K562 (cell line): ENCODE measurements at regions not wholly inside any gene's neighbourhood (a gene's known extent, or its start where the extent isn't known, plus 50 kb on each side); places are given as distances from the start of the nearest gene placed in this dataset.

ENCODE experiments used
- ATAC-seq: fragments of 200-7000 bp; cut with Tn5 transposase; 3 replicates; pipeline ENCODE4 v1.9.1; 2020; ENCODE audit warnings: moderate library complexity
- BruUV-seq: library from RNA; stranded (reverse); fragments of 400-500 nt; replicated peaks from 2 replicates; lab custom pipeline; 2021; lab: Mats Ljungman, UMichigan
- CTCF ChIA-PET: fragments of 300-600 bp; formaldehyde crosslinking; extraction: SDS; loops from one replicate; lab custom pipeline; 2021; ENCODE audit warnings: low intra/inter-chr PET ratio; lab: Yijun Ruan, JAX
- POLR2A ChIA-PET: fragments of 300-600, 350-650 bp; sonication (Branson Sonifier 250); formaldehyde crosslinking; extraction: SDS; loops from one replicate; lab custom pipeline; 2021; ENCODE audit warnings: antibody characterized with exemption, inconsistent platforms; lab: Yijun Ruan, JAX
- DNase-seq, 4 experiments: peaks; one replicate each; pipeline versions ENCODE4 v3.0.0 to v3.0.0-alpha.2; 2011 to 2018; ENCODE audit warnings: low spot score in 3 of 4, mixed read lengths in 3 of 4; ENCODE audit errors: extremely low read depth in 1 of 4
- FAIRE-seq: peaks from 2 replicates; lab custom pipeline; 2011; peaks lifted over from hg19 to GRCh38; lab: Jason Lieb, UNC
- H2AFZ ChIP-seq: 2 replicates; pipeline ENCODE4 v1.6.0; 2011; ENCODE audit warnings: low read depth, low read length, control low read depth, inconsistent platforms
- H3K27ac ChIP-seq: fragments of 200-600 bp; 3 replicates; pipeline ENCODE4 v1.8.0; 2011; ENCODE audit warnings: low read depth, mild to moderate bottlenecking, control low read depth, inconsistent platforms, low read length, moderate library complexity, mixed read lengths; ENCODE audit errors: extremely low read depth
- H3K27me3 ChIP-seq, 2 experiments: fragments of 300-600 bp in 1 of 2; 2 replicates in 1 of 2; 3 replicates in 1 of 2; pipeline versions ENCODE4 v1.6.0 to v1.8.0; 2011; ENCODE audit warnings: inconsistent platforms in 2 of 2, low read length in 2 of 2, mild to moderate bottlenecking in 1 of 2, mixed read lengths in 1 of 2, moderate library complexity in 1 of 2; ENCODE audit not compliant: control insufficient read depth in 2 of 2, insufficient read depth in 2 of 2
- H3K36me3 ChIP-seq: fragments of 300-600 bp; 3 replicates; pipeline ENCODE4 v1.8.0; 2011; ENCODE audit warnings: mild to moderate bottlenecking, low read length, inconsistent platforms; ENCODE audit not compliant: control insufficient read depth, insufficient read depth
- H3K4me1 ChIP-seq, 2 experiments: fragments of 200-600 bp in 1 of 2; replicated peaks in 1 of 2; 2 replicates in 1 of 2; 3 replicates in 1 of 2; pipeline versions ENCODE4 v1.5.1 to v1.8.0; 2011; ENCODE audit warnings: inconsistent platforms in 2 of 2, low read length in 2 of 2, mild to moderate bottlenecking in 1 of 2, mixed read lengths in 1 of 2, moderate library complexity in 1 of 2; ENCODE audit not compliant: control insufficient read depth in 2 of 2, insufficient read depth in 2 of 2
- H3K4me2 ChIP-seq: 2 replicates; pipeline ENCODE4 v1.6.1; 2011; ENCODE audit warnings: low read length, control low read depth, inconsistent platforms, mixed read lengths; ENCODE audit not compliant: insufficient read depth
- H3K4me3 ChIP-seq: fragments of 200-600 bp; sonication (generic), shearing (Covaris generic); 2 replicates; pipeline ENCODE4 v1.5.1; 2016; ENCODE audit warnings: control low read depth, inconsistent platforms
- H3K79me2 ChIP-seq: fragments of 200-600 bp; 3 replicates; pipeline ENCODE4 v1.8.0; 2011; ENCODE audit warnings: low read length, inconsistent platforms; ENCODE audit not compliant: control insufficient read depth, insufficient read depth
- H3K9ac ChIP-seq, 2 experiments: 2 replicates each; pipeline versions ENCODE4 v1.6.0 to v1.6.1; 2011; ENCODE audit warnings: low read depth in 2 of 2, low read length in 2 of 2, control low read depth in 1 of 2, inconsistent platforms in 1 of 2, mild to moderate bottlenecking in 1 of 2, mixed read lengths in 1 of 2; ENCODE audit not compliant: insufficient read depth in 1 of 2
- H3K9me1 ChIP-seq: one replicate; pipeline ENCODE4 v1.6.0; 2011; ENCODE audit warnings: inconsistent platforms, mild to moderate bottlenecking, low read length, moderate library complexity; ENCODE audit not compliant: control insufficient read depth, insufficient read depth
- H3K9me3 ChIP-seq: replicated peaks from 2 replicates; pipeline ENCODE4 v1.5.1; 2011; ENCODE audit warnings: low read depth, low read length, inconsistent platforms; ENCODE audit not compliant: control insufficient read depth, insufficient read depth
- H4K20me1 ChIP-seq: replicated peaks from 2 replicates; pipeline ENCODE4 v1.6.1; 2011; ENCODE audit warnings: low read length, inconsistent platforms, mixed read lengths; ENCODE audit not compliant: control insufficient read depth, insufficient read depth
- CEBPB ChIP-seq: fragments of 450-650 bp; IDR thresholded peaks from 2 replicates; pipeline ENCODE4 v1.6.1; 2016; ENCODE audit warnings: missing genetic modification characterization, missing compliant biosample characterization
- CEBPG ChIP-seq, 3 experiments: fragments of 200-800 bp in 1 of 3; sonication (Bioruptor generic) in 1 of 3; sonication (generic) in 1 of 3; formaldehyde crosslinking in 1 of 3; IDR thresholded peaks in 2 of 3; conservative IDR thresholded peaks in 1 of 3; 2 replicates each; pipeline versions ENCODE4 v1.6.1 to v1.8.0; 2016 to 2022; ENCODE audit warnings: missing compliant biosample characterization in 2 of 3, missing genetic modification characterization in 2 of 3, mild to moderate bottlenecking in 1 of 3, missing genetic modification reagents in 1 of 3
- TSC22D4 ChIP-seq: fragments of 450-650 bp; IDR thresholded peaks from 2 replicates; pipeline ENCODE4 v1.6.1; 2016; ENCODE audit warnings: missing genetic modification characterization, missing biosample characterization, control low read depth
- ZNF134 ChIP-seq: fragments of 250-450 bp; sonication (Bioruptor Pico); conservative IDR thresholded peaks from 2 replicates; pipeline ENCODE4 v1.4.0; 2020
- ZNF347 ChIP-seq: fragments of 450-650 bp; formaldehyde crosslinking; IDR thresholded peaks from 2 replicates; pipeline ENCODE4 v1.4.0; 2020; ENCODE audit warnings: low read depth, mild to moderate bottlenecking, moderate library complexity
- WGBS: fragments of 100-300 bp; shearing (Covaris generic); methylation state at CpG from one replicate; pipeline ENCODE4 v1.1.6; 2016; ENCODE audit warnings: low coverage, mixed read lengths; ENCODE audit not compliant: insufficient coverage; ENCODE audit errors: missing lambda C conversion rate; 5-methylcytosine and 5-hydroxymethylcytosine counted together
- in situ Hi-C: fragments of 300-500 bp; cut with MboI; formaldehyde crosslinking; loops from 4 replicates; pipeline ENCODE4 v1.15.0; 2018; ENCODE audit warnings: inconsistent platforms, mixed read lengths
- intact Hi-C: fragments of 100-400 bp; cut with micrococcal nuclease; formaldehyde crosslinking; loops from 2 replicates; pipeline ENCODE4 v1.14.2; 2022

- POLR2A ChIA-PET: no interaction called here
- peak; percentile 39; the same call in 1 of the 2 replicates for TF ChIP-seq CEBPB (tag)
- no peak for TF ChIP-seq TSC22D4
- TF ChIP-seq CEBPG (CRISPR knock-in tag; IDR thresholded peaks at IDR 0.05): no peak
- peak in 1 of 2 experiments; percentile 80; a peak in 2 of 4 replicates for TF ChIP-seq CEBPG (tag; conservative IDR thresholded peaks at IDR 0.05 in 1 of 2, IDR thresholded peaks at IDR 0.05 in 1 of 2)
- DNase-seq (no peak), ATAC-seq (no peak), FAIRE-seq (no peak)
- in situ Hi-C loops (no loop called here), intact Hi-C loops (no loop called here)
- Histone ChIP-seq H3K9me3 (no peaks in the 10 kb centered on the region; the same call in none of the 2 replicates), H2AFZ (no peak overlapping the region), H3K9ac (no peak overlapping the region), H3K4me3 (no peak overlapping the region), H3K79me2 (no peaks in the 10 kb centered on the region), H3K36me3 (no peaks in the 10 kb centered on the region), H3K9me1 (no peaks in the 10 kb centered on the region), H3K4me2 (no peak overlapping the region), H3K27ac (no peak overlapping the region), H3K27me3 (no peaks in the 10 kb centered on the region), H3K4me1 (no peaks in the 10 kb centered on the region), H4K20me1 (no peaks in the 10 kb centered on the region)
- CTCF ChIA-PET: no interaction called here
- 0% methylated on average over 2 of the region's 2 CpGs for WGBS
- no TSS peak for BruUV-seq
Observed at GRCh38 chr4:117412661-117413060, 327.3 kb upstream of the TRAM1L1 start.

GRCh38 chr4:117417856-117418255, 332.5 kb upstream of the TRAM1L1 start:
- no peaks in the 10 kb centered on the region for H3K9me1 ChIP-seq
- FAIRE-seq: no peak
- no peaks in the 10 kb centered on the region; the same call in 1 of the 2 replicates for H3K9me3 ChIP-seq
- no peaks in the 10 kb centered on the region for H3K79me2 ChIP-seq
- no peak overlapping the region for H2AFZ ChIP-seq
- H3K4me2 ChIP-seq: no peak overlapping the region
- no peak overlapping the region for H3K9ac ChIP-seq
- H3K27me3 ChIP-seq: no peaks in the 10 kb centered on the region
- intact Hi-C loops: no loop called here
- no peaks in the 10 kb centered on the region for H3K36me3 ChIP-seq
- BruUV-seq: no TSS peak
- no peak for DNase-seq
- H4K20me1 ChIP-seq: no peaks in the 10 kb centered on the region
- no peak overlapping the region for H3K27ac ChIP-seq
- POLR2A ChIA-PET: no interaction called here
- ATAC-seq: no peak
- no peak for TF ChIP-seq ZNF134
- TF ChIP-seq ZNF347 (CRISPR knock-in tag): no peak
- in situ Hi-C loops: no loop called here
- no peaks in the 10 kb centered on the region for H3K4me1 ChIP-seq
- 0% methylated on average over 1 of the region's 1 CpG for WGBS
- no peak overlapping the region for H3K4me3 ChIP-seq
- CTCF ChIA-PET: no interaction called here
